ENCODE measurements at regions not wholly inside any gene's neighbourhood (a gene's known extent, or its start where the extent isn't known, plus 50 kb on each side); places are given as distances from the start of the nearest gene placed in this dataset.

DNA sequence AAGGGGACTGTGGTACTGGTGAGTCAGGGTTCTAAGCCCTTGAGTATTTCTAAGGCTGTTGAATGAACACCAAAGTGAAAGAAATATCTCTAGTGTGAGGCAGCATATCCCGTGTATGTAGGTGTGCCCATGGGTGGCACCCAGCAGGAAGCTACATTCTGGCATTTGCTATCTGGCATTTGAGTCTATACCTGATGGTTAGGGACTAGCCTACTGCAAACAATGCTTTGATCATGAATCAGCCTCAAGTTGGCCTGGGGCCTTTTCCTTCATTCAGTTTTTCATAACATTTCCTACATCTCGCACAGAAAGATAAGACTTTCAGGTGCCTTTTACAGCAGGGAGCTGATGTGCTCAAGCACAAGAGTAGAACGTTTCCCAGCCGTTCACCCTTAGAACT lies 85.7 kb upstream of the E2F7 start:
- TF ChIP-seq, protein P1, sequence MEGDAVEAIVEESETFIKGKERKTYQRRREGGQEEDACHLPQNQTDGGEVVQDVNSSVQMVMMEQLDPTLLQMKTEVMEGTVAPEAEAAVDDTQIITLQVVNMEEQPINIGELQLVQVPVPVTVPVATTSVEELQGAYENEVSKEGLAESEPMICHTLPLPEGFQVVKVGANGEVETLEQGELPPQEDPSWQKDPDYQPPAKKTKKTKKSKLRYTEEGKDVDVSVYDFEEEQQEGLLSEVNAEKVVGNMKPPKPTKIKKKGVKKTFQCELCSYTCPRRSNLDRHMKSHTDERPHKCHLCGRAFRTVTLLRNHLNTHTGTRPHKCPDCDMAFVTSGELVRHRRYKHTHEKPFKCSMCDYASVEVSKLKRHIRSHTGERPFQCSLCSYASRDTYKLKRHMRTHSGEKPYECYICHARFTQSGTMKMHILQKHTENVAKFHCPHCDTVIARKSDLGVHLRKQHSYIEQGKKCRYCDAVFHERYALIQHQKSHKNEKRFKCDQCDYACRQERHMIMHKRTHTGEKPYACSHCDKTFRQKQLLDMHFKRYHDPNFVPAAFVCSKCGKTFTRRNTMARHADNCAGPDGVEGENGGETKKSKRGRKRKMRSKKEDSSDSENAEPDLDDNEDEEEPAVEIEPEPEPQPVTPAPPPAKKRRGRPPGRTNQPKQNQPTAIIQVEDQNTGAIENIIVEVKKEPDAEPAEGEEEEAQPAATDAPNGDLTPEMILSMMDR (IDR thresholded peaks at IDR 0.05; ENCODE audit: control insufficient read depth, extremely low read depth, insufficient read depth): no peak
- DNase-seq (ENCODE audit: low read depth): no peak
- no peak overlapping the region for H3K4me3 ChIP-seq (ENCODE audit: low read depth, low read length)

DNA sequence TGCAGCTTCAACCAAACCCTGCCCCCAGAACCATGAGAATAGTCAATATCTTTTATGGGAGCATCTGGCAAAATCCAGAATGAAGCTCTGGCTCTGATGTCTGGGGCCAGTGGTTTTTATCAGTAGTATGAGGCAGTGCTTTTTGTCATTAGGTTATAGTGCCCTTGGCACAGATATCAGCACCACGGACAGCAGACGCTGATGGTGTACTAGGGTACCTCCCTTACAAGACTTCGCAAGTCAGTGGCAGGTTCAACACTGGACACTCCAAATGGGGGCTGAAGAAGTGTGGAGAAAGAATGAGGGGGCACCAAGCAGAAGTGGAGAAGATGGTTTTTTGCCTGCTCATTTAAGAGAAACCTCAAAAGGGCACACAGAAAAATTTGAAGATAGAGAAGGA lies 68.2 kb upstream of the E2F7 start:
- H3K4me3 ChIP-seq (ENCODE audit: low read depth, low read length): no peak overlapping the region
- no peak for DNase-seq (ENCODE audit: low read depth)
- TF ChIP-seq, protein P1 (IDR thresholded peaks at IDR 0.05; ENCODE audit: control insufficient read depth, extremely low read depth, insufficient read depth): no peak

DNA sequence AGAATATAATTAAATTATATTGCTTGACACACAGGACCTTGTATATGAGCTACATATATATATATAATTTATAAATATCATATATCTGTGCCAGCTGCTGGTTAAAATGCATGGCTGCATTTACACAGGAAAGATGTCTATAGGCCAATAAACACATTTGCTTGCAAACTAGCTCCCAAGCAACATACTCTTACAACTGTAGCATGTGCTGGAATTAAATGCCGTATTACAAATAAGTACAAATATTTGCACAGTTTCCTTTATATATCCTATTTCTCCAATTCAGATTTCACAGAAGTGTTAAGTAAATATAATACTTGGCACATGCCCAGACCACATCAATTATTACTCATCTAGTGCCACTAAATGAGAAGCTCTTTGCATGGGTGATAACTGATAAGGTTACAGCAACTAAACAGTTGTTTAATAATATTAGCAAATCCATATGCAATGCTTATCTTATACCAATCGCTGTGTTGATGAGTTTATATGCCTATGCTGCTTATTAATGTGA lies 66.7 kb upstream of the E2F7 start:
- TF ChIP-seq, protein P1 (IDR thresholded peaks at IDR 0.05; ENCODE audit: control insufficient read depth, extremely low read depth, insufficient read depth): no peak
- DNase-seq (ENCODE audit: low read depth): no peak
- no peak overlapping the region for H3K4me3 ChIP-seq (ENCODE audit: low read depth, low read length)

DNA sequence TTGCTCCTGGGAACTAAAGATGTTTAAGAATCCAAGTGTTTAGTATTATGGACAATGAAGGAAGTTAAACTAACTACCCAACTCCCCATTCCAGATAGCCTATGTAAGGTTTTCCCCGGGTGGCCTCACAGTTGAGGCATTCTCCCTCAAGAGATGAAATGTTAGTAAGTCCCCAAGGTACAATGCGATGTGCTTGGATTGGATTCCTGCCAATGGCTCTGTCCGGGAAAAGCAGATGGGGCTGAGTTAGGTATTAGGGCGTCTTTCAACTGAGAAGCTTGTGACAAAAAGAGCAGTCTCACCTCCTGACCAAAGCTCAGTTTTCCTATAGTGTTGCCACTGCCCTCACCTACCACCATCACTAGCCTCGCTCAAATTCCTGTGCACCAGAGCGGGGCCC lies 64.8 kb upstream of the E2F7 start:
- TF ChIP-seq, protein P1 (IDR thresholded peaks at IDR 0.05; ENCODE audit: control insufficient read depth, extremely low read depth, insufficient read depth): no peak
- H3K4me3 ChIP-seq (ENCODE audit: low read depth, low read length): no peak overlapping the region
- DNase-seq (ENCODE audit: low read depth): no peak

DNA sequence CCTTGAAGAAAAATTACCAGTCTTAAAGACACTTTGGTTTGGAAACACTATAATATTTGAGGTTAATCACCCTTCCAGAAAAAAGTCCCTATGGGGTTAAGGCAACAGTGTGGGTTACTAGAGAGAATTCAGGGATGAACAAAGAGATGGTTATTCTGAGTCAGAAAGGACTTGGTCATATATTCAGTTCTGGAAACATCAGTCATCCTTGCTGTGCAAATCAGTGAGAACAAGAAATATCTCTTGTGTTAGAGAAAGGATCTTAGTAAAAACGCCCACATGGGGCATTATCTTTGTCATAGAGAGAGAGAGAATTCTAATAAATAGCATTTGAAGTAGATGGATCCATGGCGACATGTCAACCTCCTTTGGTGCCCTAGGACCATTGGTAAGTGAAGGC lies 59.4 kb upstream of the E2F7 start:
- TF ChIP-seq, protein P1 (IDR thresholded peaks at IDR 0.05; ENCODE audit: control insufficient read depth, extremely low read depth, insufficient read depth): no peak
- DNase-seq (ENCODE audit: low read depth): no peak
- H3K4me3 ChIP-seq (ENCODE audit: low read depth, low read length): no peak overlapping the region

DNA sequence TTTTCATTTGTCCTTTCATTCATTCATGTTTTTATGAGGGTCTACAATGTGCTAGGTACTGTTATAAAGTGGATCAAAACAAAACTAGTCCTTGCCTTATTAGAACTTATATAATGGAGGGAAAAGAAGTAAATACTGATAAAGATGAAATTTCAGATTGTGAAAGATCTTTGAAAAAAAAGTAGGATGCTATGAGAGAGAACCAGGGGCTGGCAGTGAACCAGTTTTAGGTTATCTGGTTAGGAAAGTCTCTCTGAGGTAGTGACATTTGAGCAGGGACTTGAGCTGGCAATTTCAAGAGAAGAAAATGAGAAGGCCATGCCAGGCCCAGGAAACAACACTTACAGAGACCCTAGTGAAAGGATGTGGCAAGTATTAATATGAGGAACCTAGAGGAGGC lies 57.3 kb upstream of the E2F7 start:
- TF ChIP-seq, protein P1 (IDR thresholded peaks at IDR 0.05; ENCODE audit: control insufficient read depth, extremely low read depth, insufficient read depth): no peak
- no peak overlapping the region for H3K4me3 ChIP-seq (ENCODE audit: low read depth, low read length)
- DNase-seq (ENCODE audit: low read depth): no peak

DNA sequence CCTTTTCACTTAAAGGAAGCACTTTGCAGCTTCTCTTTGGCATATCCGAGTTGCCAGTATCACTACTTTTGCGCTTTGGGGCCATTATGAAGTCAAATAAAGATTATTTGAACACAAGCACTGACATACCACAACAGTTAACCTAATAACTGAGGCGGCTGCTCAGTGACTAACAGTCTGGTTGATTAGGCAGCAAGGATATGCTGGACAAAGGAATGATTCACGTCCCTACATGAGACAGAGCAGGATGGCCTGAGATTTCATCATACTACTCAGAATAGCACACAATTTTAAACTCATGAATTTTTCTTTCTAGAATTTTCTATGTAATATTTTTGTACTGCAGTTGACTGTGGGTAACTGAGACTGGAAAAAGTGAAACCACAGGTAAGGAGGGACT lies 56.9 kb upstream of the E2F7 start:
- TF ChIP-seq, protein P1 (IDR thresholded peaks at IDR 0.05; ENCODE audit: control insufficient read depth, extremely low read depth, insufficient read depth): no peak
- DNase-seq (ENCODE audit: low read depth): no peak
- no peak overlapping the region for H3K4me3 ChIP-seq (ENCODE audit: low read depth, low read length)

Measured in LNCaP clone FGC (cell line).